K562 (cell line): ENCODE measurements at regions not wholly inside any gene's neighbourhood (a gene's known extent, or its start where the extent isn't known, plus 50 kb on each side); places are given as distances from the start of the nearest gene placed in this dataset.

Experiments
- ATAC-seq: fragments of 200-7000 bp; cut with Tn5 transposase; 3 replicates; pipeline ENCODE4 v1.9.1; 2020; ENCODE audit warnings: moderate library complexity
- BruUV-seq: library from RNA; stranded (reverse); fragments of 400-500 nt; replicated peaks from 2 replicates; lab custom pipeline; 2021; lab: Mats Ljungman, UMichigan
- CTCF ChIA-PET: fragments of 300-600 bp; formaldehyde crosslinking; extraction: SDS; loops from one replicate; lab custom pipeline; 2021; ENCODE audit warnings: low intra/inter-chr PET ratio; lab: Yijun Ruan, JAX
- POLR2A ChIA-PET: fragments of 300-600, 350-650 bp; sonication (Branson Sonifier 250); formaldehyde crosslinking; extraction: SDS; loops from one replicate; lab custom pipeline; 2021; ENCODE audit warnings: antibody characterized with exemption, inconsistent platforms; lab: Yijun Ruan, JAX
- DNase-seq, 4 experiments: peaks; one replicate each; pipeline versions ENCODE4 v3.0.0 to v3.0.0-alpha.2; 2011 to 2018; ENCODE audit warnings: low spot score in 3 of 4, mixed read lengths in 3 of 4; ENCODE audit errors: extremely low read depth in 1 of 4
- FAIRE-seq: peaks from 2 replicates; lab custom pipeline; 2011; peaks lifted over from hg19 to GRCh38; lab: Jason Lieb, UNC
- H2AFZ ChIP-seq: 2 replicates; pipeline ENCODE4 v1.6.0; 2011; ENCODE audit warnings: low read depth, low read length, control low read depth, inconsistent platforms
- H3K27ac ChIP-seq: fragments of 200-600 bp; 3 replicates; pipeline ENCODE4 v1.8.0; 2011; ENCODE audit warnings: low read depth, mild to moderate bottlenecking, control low read depth, inconsistent platforms, low read length, moderate library complexity, mixed read lengths; ENCODE audit errors: extremely low read depth
- H3K27me3 ChIP-seq, 2 experiments: fragments of 300-600 bp in 1 of 2; 2 replicates in 1 of 2; 3 replicates in 1 of 2; pipeline versions ENCODE4 v1.6.0 to v1.8.0; 2011; ENCODE audit warnings: inconsistent platforms in 2 of 2, low read length in 2 of 2, mild to moderate bottlenecking in 1 of 2, mixed read lengths in 1 of 2, moderate library complexity in 1 of 2; ENCODE audit not compliant: control insufficient read depth in 2 of 2, insufficient read depth in 2 of 2
- H3K36me3 ChIP-seq: fragments of 300-600 bp; 3 replicates; pipeline ENCODE4 v1.8.0; 2011; ENCODE audit warnings: mild to moderate bottlenecking, low read length, inconsistent platforms; ENCODE audit not compliant: control insufficient read depth, insufficient read depth
- H3K4me1 ChIP-seq, 2 experiments: fragments of 200-600 bp in 1 of 2; replicated peaks in 1 of 2; 2 replicates in 1 of 2; 3 replicates in 1 of 2; pipeline versions ENCODE4 v1.5.1 to v1.8.0; 2011; ENCODE audit warnings: inconsistent platforms in 2 of 2, low read length in 2 of 2, mild to moderate bottlenecking in 1 of 2, mixed read lengths in 1 of 2, moderate library complexity in 1 of 2; ENCODE audit not compliant: control insufficient read depth in 2 of 2, insufficient read depth in 2 of 2
- H3K4me2 ChIP-seq: 2 replicates; pipeline ENCODE4 v1.6.1; 2011; ENCODE audit warnings: low read length, control low read depth, inconsistent platforms, mixed read lengths; ENCODE audit not compliant: insufficient read depth
- H3K4me3 ChIP-seq: fragments of 200-600 bp; sonication (generic), shearing (Covaris generic); 2 replicates; pipeline ENCODE4 v1.5.1; 2016; ENCODE audit warnings: control low read depth, inconsistent platforms
- H3K79me2 ChIP-seq: fragments of 200-600 bp; 3 replicates; pipeline ENCODE4 v1.8.0; 2011; ENCODE audit warnings: low read length, inconsistent platforms; ENCODE audit not compliant: control insufficient read depth, insufficient read depth
- H3K9ac ChIP-seq, 2 experiments: 2 replicates each; pipeline versions ENCODE4 v1.6.0 to v1.6.1; 2011; ENCODE audit warnings: low read depth in 2 of 2, low read length in 2 of 2, control low read depth in 1 of 2, inconsistent platforms in 1 of 2, mild to moderate bottlenecking in 1 of 2, mixed read lengths in 1 of 2; ENCODE audit not compliant: insufficient read depth in 1 of 2
- H3K9me1 ChIP-seq: one replicate; pipeline ENCODE4 v1.6.0; 2011; ENCODE audit warnings: inconsistent platforms, mild to moderate bottlenecking, low read length, moderate library complexity; ENCODE audit not compliant: control insufficient read depth, insufficient read depth
- H3K9me3 ChIP-seq: replicated peaks from 2 replicates; pipeline ENCODE4 v1.5.1; 2011; ENCODE audit warnings: low read depth, low read length, inconsistent platforms; ENCODE audit not compliant: control insufficient read depth, insufficient read depth
- H4K20me1 ChIP-seq: replicated peaks from 2 replicates; pipeline ENCODE4 v1.6.1; 2011; ENCODE audit warnings: low read length, inconsistent platforms, mixed read lengths; ENCODE audit not compliant: control insufficient read depth, insufficient read depth
- ARID3B ChIP-seq: fragments of 250-450 bp; sonication (Bioruptor Pico); IDR thresholded peaks from 2 replicates; pipeline ENCODE4 v1.4.0; 2020; ENCODE audit warnings: borderline replicate concordance
- DACH1 ChIP-seq: fragments of 450-650 bp; IDR thresholded peaks from 2 replicates; pipeline ENCODE4 v1.6.1; 2018; ENCODE audit not compliant: partially characterized antibody
- EHMT2 ChIP-seq: fragments of 450-650 bp; IDR thresholded peaks from 2 replicates; pipeline ENCODE4 v1.6.1; 2018; ENCODE audit warnings: antibody characterized with exemption
- ETV5 ChIP-seq: sonication (generic); formaldehyde crosslinking; IDR thresholded peaks from 2 replicates; pipeline ENCODE4 v1.4.0; 2020; ENCODE audit warnings: low read depth, mild to moderate bottlenecking, missing genetic modification reagents
- ID3 ChIP-seq, 2 experiments: fragments of 250-450 bp in 1 of 2; fragments of 450-650 bp in 1 of 2; sonication (Bioruptor Pico) in 1 of 2; IDR thresholded peaks; 2 replicates each; pipeline versions ENCODE4 v1.6.1 to v1.8.0; 2016 to 2021; ENCODE audit warnings: mild to moderate bottlenecking in 2 of 2, moderate library complexity in 2 of 2, missing compliant biosample characterization in 1 of 2, missing genetic modification characterization in 1 of 2
- JUNB ChIP-seq: fragments of 450-650 bp; formaldehyde crosslinking; conservative IDR thresholded peaks from 2 replicates; pipeline ENCODE4 v1.4.0; 2020; ENCODE audit warnings: mild to moderate bottlenecking
- RAD51 ChIP-seq: fragments of 450-650 bp; IDR thresholded peaks from 2 replicates; pipeline ENCODE4 v1.7.1; 2016; ENCODE audit warnings: low read depth, mild to moderate bottlenecking, borderline replicate concordance
- ZKSCAN8 ChIP-seq: fragments of 200-800 bp; sonication (Bioruptor generic); IDR thresholded peaks from 2 replicates; pipeline ENCODE4 v1.6.1; 2016; ENCODE audit warnings: missing genetic modification characterization, missing compliant biosample characterization
- ZNF212 ChIP-seq: fragments of 450-650 bp; formaldehyde crosslinking; IDR thresholded peaks from 2 replicates; pipeline ENCODE4 v1.4.0; 2020; ENCODE audit warnings: mild to moderate bottlenecking
- ZNF282 ChIP-seq: sonication (generic); formaldehyde crosslinking; IDR thresholded peaks from 2 replicates; pipeline ENCODE4 v1.8.1; 2023; ENCODE audit warnings: missing genetic modification reagents
- WGBS: fragments of 100-300 bp; shearing (Covaris generic); methylation state at CpG from one replicate; pipeline ENCODE4 v1.1.6; 2016; ENCODE audit warnings: low coverage, mixed read lengths; ENCODE audit not compliant: insufficient coverage; ENCODE audit errors: missing lambda C conversion rate; 5-methylcytosine and 5-hydroxymethylcytosine counted together
- in situ Hi-C: fragments of 300-500 bp; cut with MboI; formaldehyde crosslinking; loops from 4 replicates; pipeline ENCODE4 v1.15.0; 2018; ENCODE audit warnings: inconsistent platforms, mixed read lengths
- intact Hi-C: fragments of 100-400 bp; cut with micrococcal nuclease; formaldehyde crosslinking; loops from 2 replicates; pipeline ENCODE4 v1.14.2; 2022

GRCh38 chr5:98072921-98073320, 700.5 kb upstream of the RGMB start (continued):
- no peak for TF ChIP-seq ZKSCAN8 (CRISPR knock-in tag)

GRCh38 chr5:98076501-98076900, 697.0 kb upstream of the RGMB start:
- H3K79me2 ChIP-seq: no peaks in the 10 kb centered on the region
- H3K27me3 ChIP-seq: no peaks in the 10 kb centered on the region
- H3K9me3 ChIP-seq: no peaks in the 10 kb centered on the region
- no peaks in the 10 kb centered on the region for H4K20me1 ChIP-seq
- ChIA-PET POLR2A (no interaction called here), CTCF (no interaction called here)
- no peak overlapping the region for H3K27ac ChIP-seq
- no peak overlapping the region for H3K9ac ChIP-seq
- H3K4me3 ChIP-seq: no peak overlapping the region
- no peaks in the 10 kb centered on the region for H3K9me1 ChIP-seq
- 0% methylated on average over 2 of the region's 2 CpGs for WGBS
- no peak for DNase-seq
- FAIRE-seq: no peak
- BruUV-seq: no TSS peak
- in situ Hi-C loops (no loop called here), intact Hi-C loops (no loop called here)
- TF ChIP-seq DACH1 (no peak), ARID3B (no peak), JUNB (CRISPR knock-in tag) (no peak), ID3 (CRISPR knock-in tag; IDR thresholded peaks at IDR 0.05) (no peak), ID3 (tag; IDR thresholded peaks at IDR 0.05) (no peak), EHMT2 (no peak), ETV5 (no peak), ZNF282 (CRISPR knock-in tag) (no peak), RAD51 (no peak), ZNF212 (CRISPR knock-in tag) (no peak)
- ATAC-seq: no peak
- no peaks in the 10 kb centered on the region for H3K36me3 ChIP-seq
- H3K4me1 ChIP-seq: no peaks in the 10 kb centered on the region
- no peak overlapping the region for H3K4me2 ChIP-seq
- H2AFZ ChIP-seq: no peak overlapping the region
